SK-N-SH (cell line): ENCODE measurements at regions not wholly inside any gene's neighbourhood (a gene's known extent, or its start where the extent isn't known, plus 50 kb on each side); places are given as distances from the start of the nearest gene placed in this dataset.

Source experiments
- CTCF ChIA-PET: fragments of 300-600, 350-600 bp; formaldehyde crosslinking; extraction: SDS; loops from one replicate; lab custom pipeline; 2021; lab: Yijun Ruan, JAX
- POLR2A ChIA-PET: fragments of 350-600 bp; sonication (Branson Sonifier 250); formaldehyde crosslinking; extraction: SDS; loops from one replicate; lab custom pipeline; 2020; ENCODE audit warnings: antibody characterized with exemption, inconsistent platforms; lab: Yijun Ruan, JAX
- DNase-seq: peaks from one replicate; pipeline ENCODE4 v3.0.0; 2012
- H2AFZ ChIP-seq: fragments of 200-600 bp; sonication (generic); 2 replicates; pipeline ENCODE4 v1.8.1; 2016; ENCODE audit warnings: antibody characterized with exemption, mild to moderate bottlenecking, low read depth
- H3F3A ChIP-seq: fragments of 200-600 bp; sonication (generic); replicated peaks from 2 replicates; pipeline ENCODE3; 2016; ENCODE audit warnings: antibody characterized with exemption, mild to moderate bottlenecking; ENCODE audit not compliant: insufficient read depth
- H3K27ac ChIP-seq, 2 experiments: fragments of 200-500 bp in 1 of 2; fragments of 200-600 bp in 1 of 2; sonication (Bioruptor generic) in 1 of 2; sonication (generic), shearing (Covaris generic) in 1 of 2; 2 replicates each; pipeline versions ENCODE4 v1.5.1 to v1.6.1; 2014 to 2016; ENCODE audit warnings: low read depth in 2 of 2, inconsistent platforms in 1 of 2, low read length in 1 of 2, mild to moderate bottlenecking in 1 of 2, mixed read lengths in 1 of 2
- H3K27me3 ChIP-seq: fragments of 200-600 bp; sonication (generic), shearing (Covaris generic); 2 replicates; pipeline ENCODE4 v1.6.1; 2016; ENCODE audit warnings: mixed run types; ENCODE audit not compliant: insufficient read depth
- H3K36me3 ChIP-seq, 2 experiments: fragments of 200-500 bp in 1 of 2; fragments of 200-600 bp in 1 of 2; sonication (Bioruptor generic) in 1 of 2; sonication (generic) in 1 of 2; replicated peaks in 1 of 2; 2 replicates each; pipeline versions ENCODE3 to v1.5.1; 2014 to 2016; ENCODE audit warnings: low read length in 1 of 2, mild to moderate bottlenecking in 1 of 2; ENCODE audit not compliant: insufficient read depth in 2 of 2, control insufficient read depth in 1 of 2
- H3K4me1 ChIP-seq, 2 experiments: fragments of 200-500 bp in 1 of 2; fragments of 200-600 bp in 1 of 2; sonication (Bioruptor generic) in 1 of 2; sonication (generic), shearing (Covaris generic) in 1 of 2; 2 replicates each; pipeline versions ENCODE4 v1.5.1 to v1.6.1; 2014 to 2016; ENCODE audit warnings: low read depth in 1 of 2, low read length in 1 of 2, mixed run types in 1 of 2; ENCODE audit not compliant: insufficient read depth in 2 of 2, control insufficient read depth in 1 of 2
- H3K4me2 ChIP-seq: fragments of 200-600 bp; sonication (generic), shearing (Covaris generic); 2 replicates; pipeline ENCODE4 v1.6.1; 2017; ENCODE audit warnings: mixed run types
- H3K4me3 ChIP-seq, 2 experiments: fragments of 200-500 bp in 1 of 2; fragments of 200-600 bp in 1 of 2; sonication (Bioruptor generic) in 1 of 2; sonication (generic), shearing (Covaris generic) in 1 of 2; 2 replicates each; pipeline versions ENCODE4 v1.5.1 to v1.8.1; 2014 to 2016; ENCODE audit warnings: low read depth in 2 of 2, inconsistent platforms in 1 of 2, low read length in 1 of 2, mild to moderate bottlenecking in 1 of 2, mixed read lengths in 1 of 2, moderate library complexity in 1 of 2
- H3K79me2 ChIP-seq: fragments of 200-600 bp; sonication (generic); 2 replicates; pipeline ENCODE4 v1.8.1; 2017; ENCODE audit warnings: mild to moderate bottlenecking; ENCODE audit not compliant: insufficient read depth
- H3K9ac ChIP-seq: fragments of 200-600 bp; sonication (generic); 2 replicates; pipeline ENCODE4 v1.6.1; 2017; ENCODE audit warnings: mixed run types
- H3K9me2 ChIP-seq: fragments of 200-600 bp; sonication (generic); 2 replicates; pipeline ENCODE4 v1.6.1; 2017; ENCODE audit warnings: mixed run types
- H3K9me3 ChIP-seq: fragments of 200-600 bp; sonication (generic); 2 replicates; pipeline ENCODE4 v1.6.1; 2017; ENCODE audit warnings: mixed run types, mild to moderate bottlenecking, moderate library complexity
- H4K20me1 ChIP-seq: fragments of 200-600 bp; sonication (generic); 2 replicates; pipeline ENCODE4 v1.6.1; 2017; ENCODE audit warnings: mild to moderate bottlenecking, mixed run types; ENCODE audit not compliant: insufficient read depth
- CTCF ChIP-seq: fragments of 200-600 bp; sonication (generic); IDR thresholded peaks from 2 replicates; pipeline ENCODE4 v1.6.1; 2017; ENCODE audit warnings: antibody characterized with exemption, mild to moderate bottlenecking, moderate library complexity
- EP300 ChIP-seq, 2 experiments: IDR thresholded peaks; 2 replicates each; pipeline versions ENCODE4 v1.4.0 to v1.6.1; 2012; ENCODE audit warnings: borderline replicate concordance in 1 of 2, low read depth in 1 of 2, low read length in 1 of 2
- FOSL2 ChIP-seq: IDR thresholded peaks from 2 replicates; pipeline ENCODE4 v1.4.0; 2012; ENCODE audit warnings: low read depth, mild to moderate bottlenecking, moderate library complexity, borderline replicate concordance
- FOXM1 ChIP-seq: IDR thresholded peaks from 2 replicates; pipeline ENCODE4 v1.4.0; 2012; ENCODE audit warnings: low read depth, mild to moderate bottlenecking
- GABPA ChIP-seq: IDR thresholded peaks from 2 replicates; pipeline ENCODE4 v1.4.0; 2012; ENCODE audit warnings: low read depth, mild to moderate bottlenecking
- NFIC ChIP-seq: IDR thresholded peaks from 2 replicates; pipeline ENCODE4 v1.4.0; 2012; ENCODE audit warnings: borderline replicate concordance
- PBX3 ChIP-seq: IDR thresholded peaks from 2 replicates; pipeline ENCODE4; 2012
- POLR2AphosphoS5 ChIP-seq: IDR thresholded peaks from 2 replicates; pipeline ENCODE4 v1.6.1; 2012; ENCODE audit warnings: low read depth, low read length
- RAD21 ChIP-seq: IDR thresholded peaks from 2 replicates; pipeline ENCODE4 v1.6.1; 2012; ENCODE audit warnings: mild to moderate bottlenecking, low read length
- RXRA ChIP-seq: IDR thresholded peaks from 2 replicates; pipeline ENCODE4 v1.4.0; 2012; ENCODE audit warnings: low read depth, mild to moderate bottlenecking, borderline replicate concordance
- SIN3A ChIP-seq: IDR thresholded peaks from 2 replicates; pipeline ENCODE4 v1.6.1; 2012; ENCODE audit warnings: low read depth, mild to moderate bottlenecking, low read length, moderate library complexity, borderline replicate concordance
- TAF1 ChIP-seq: IDR thresholded peaks from 2 replicates; pipeline ENCODE4 v1.6.1; 2012; ENCODE audit warnings: low read depth, mild to moderate bottlenecking, low read length, moderate library complexity, borderline replicate concordance
- TCF12 ChIP-seq: IDR thresholded peaks from 2 replicates; pipeline ENCODE4 v1.4.0; 2012
- WGBS: methylation state at CpG from one replicate; pipeline ENCODE4 v1.1.6; 2017; ENCODE audit warnings: low lambda C conversion rate; 5-methylcytosine and 5-hydroxymethylcytosine counted together
- TF ChIP-seq, protein P1 (sequence below): fragments of 150-350 bp; IDR thresholded peaks from 2 replicates; pipeline ENCODE4 v1.6.1; 2017; ENCODE audit warnings: antibody characterized with exemption, low read length, low read depth, borderline replicate concordance
- TF ChIP-seq, protein P2 (sequence below): IDR thresholded peaks from 2 replicates; pipeline ENCODE4 v1.6.1; 2012; ENCODE audit warnings: mild to moderate bottlenecking, low read depth, low read length, moderate library complexity
- TF ChIP-seq, protein P3 (sequence below): IDR thresholded peaks from 2 replicates; pipeline ENCODE4 v1.4.0; 2012; ENCODE audit warnings: low read depth, borderline replicate concordance

GRCh38 chr18:22525313-22525712 is 107.6 kb upstream of the CTAGE1 start:
- ChIA-PET CTCF (no interaction called here), POLR2A (no interaction called here)
- H3K4me3 ChIP-seq: no peak overlapping the region
- no peak for TF ChIP-seq SIN3A
- TF ChIP-seq FOXM1: no peak
- TF ChIP-seq POLR2AphosphoS5: no peak
- TF ChIP-seq PBX3: no peak
- no peak for TF ChIP-seq RAD21
- TF ChIP-seq EP300 (IDR thresholded peaks at IDR 0.05; ENCODE audit: borderline replicate concordance in 1 of 2, low read depth in 1 of 2, low read length in 1 of 2): no peak
- TF ChIP-seq TCF12: no peak
- TF ChIP-seq, protein P1, sequence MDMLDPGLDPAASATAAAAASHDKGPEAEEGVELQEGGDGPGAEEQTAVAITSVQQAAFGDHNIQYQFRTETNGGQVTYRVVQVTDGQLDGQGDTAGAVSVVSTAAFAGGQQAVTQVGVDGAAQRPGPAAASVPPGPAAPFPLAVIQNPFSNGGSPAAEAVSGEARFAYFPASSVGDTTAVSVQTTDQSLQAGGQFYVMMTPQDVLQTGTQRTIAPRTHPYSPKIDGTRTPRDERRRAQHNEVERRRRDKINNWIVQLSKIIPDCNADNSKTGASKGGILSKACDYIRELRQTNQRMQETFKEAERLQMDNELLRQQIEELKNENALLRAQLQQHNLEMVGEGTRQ: no peak
- no peak for TF ChIP-seq NFIC
- no peak for TF ChIP-seq FOSL2
- TF ChIP-seq RXRA: no peak
- TF ChIP-seq GABPA: no peak
- TF ChIP-seq, protein P2, sequence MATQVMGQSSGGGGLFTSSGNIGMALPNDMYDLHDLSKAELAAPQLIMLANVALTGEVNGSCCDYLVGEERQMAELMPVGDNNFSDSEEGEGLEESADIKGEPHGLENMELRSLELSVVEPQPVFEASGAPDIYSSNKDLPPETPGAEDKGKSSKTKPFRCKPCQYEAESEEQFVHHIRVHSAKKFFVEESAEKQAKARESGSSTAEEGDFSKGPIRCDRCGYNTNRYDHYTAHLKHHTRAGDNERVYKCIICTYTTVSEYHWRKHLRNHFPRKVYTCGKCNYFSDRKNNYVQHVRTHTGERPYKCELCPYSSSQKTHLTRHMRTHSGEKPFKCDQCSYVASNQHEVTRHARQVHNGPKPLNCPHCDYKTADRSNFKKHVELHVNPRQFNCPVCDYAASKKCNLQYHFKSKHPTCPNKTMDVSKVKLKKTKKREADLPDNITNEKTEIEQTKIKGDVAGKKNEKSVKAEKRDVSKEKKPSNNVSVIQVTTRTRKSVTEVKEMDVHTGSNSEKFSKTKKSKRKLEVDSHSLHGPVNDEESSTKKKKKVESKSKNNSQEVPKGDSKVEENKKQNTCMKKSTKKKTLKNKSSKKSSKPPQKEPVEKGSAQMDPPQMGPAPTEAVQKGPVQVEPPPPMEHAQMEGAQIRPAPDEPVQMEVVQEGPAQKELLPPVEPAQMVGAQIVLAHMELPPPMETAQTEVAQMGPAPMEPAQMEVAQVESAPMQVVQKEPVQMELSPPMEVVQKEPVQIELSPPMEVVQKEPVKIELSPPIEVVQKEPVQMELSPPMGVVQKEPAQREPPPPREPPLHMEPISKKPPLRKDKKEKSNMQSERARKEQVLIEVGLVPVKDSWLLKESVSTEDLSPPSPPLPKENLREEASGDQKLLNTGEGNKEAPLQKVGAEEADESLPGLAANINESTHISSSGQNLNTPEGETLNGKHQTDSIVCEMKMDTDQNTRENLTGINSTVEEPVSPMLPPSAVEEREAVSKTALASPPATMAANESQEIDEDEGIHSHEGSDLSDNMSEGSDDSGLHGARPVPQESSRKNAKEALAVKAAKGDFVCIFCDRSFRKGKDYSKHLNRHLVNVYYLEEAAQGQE: no peak
- TF ChIP-seq, protein P3, sequence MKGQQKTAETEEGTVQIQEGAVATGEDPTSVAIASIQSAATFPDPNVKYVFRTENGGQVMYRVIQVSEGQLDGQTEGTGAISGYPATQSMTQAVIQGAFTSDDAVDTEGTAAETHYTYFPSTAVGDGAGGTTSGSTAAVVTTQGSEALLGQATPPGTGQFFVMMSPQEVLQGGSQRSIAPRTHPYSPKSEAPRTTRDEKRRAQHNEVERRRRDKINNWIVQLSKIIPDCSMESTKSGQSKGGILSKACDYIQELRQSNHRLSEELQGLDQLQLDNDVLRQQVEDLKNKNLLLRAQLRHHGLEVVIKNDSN: no peak
- TF ChIP-seq TAF1: no peak
- TF ChIP-seq CTCF: no peak
- H3K27me3 ChIP-seq: peaks cover 54% of the 10 kb centered on the region; the same call in 1 of the 2 replicates
- no peaks in the 10 kb centered on the region for H3K9me3 ChIP-seq
- no peaks in the 10 kb centered on the region for H3F3A ChIP-seq
- no peaks in the 10 kb centered on the region for H4K20me1 ChIP-seq
- 34% methylated on average over 3 of the region's 3 CpGs for WGBS
- no peaks in the 10 kb centered on the region for H3K79me2 ChIP-seq
- no peak overlapping the region for H3K4me2 ChIP-seq
- no peak for DNase-seq
- H3K4me1 ChIP-seq: no peaks in the 10 kb centered on the region
- H3K9ac ChIP-seq: no peak overlapping the region
- H3K36me3 ChIP-seq: no peaks in the 10 kb centered on the region
- H3K9me2 ChIP-seq: no peaks in the 10 kb centered on the region
- no peak overlapping the region for H3K27ac ChIP-seq
- H2AFZ ChIP-seq: no peak overlapping the region
